ENCODE measurements at regions not wholly inside any gene's neighbourhood (a gene's known extent, or its start where the extent isn't known, plus 50 kb on each side); places are given as distances from the start of the nearest gene placed in this dataset.

DNA sequence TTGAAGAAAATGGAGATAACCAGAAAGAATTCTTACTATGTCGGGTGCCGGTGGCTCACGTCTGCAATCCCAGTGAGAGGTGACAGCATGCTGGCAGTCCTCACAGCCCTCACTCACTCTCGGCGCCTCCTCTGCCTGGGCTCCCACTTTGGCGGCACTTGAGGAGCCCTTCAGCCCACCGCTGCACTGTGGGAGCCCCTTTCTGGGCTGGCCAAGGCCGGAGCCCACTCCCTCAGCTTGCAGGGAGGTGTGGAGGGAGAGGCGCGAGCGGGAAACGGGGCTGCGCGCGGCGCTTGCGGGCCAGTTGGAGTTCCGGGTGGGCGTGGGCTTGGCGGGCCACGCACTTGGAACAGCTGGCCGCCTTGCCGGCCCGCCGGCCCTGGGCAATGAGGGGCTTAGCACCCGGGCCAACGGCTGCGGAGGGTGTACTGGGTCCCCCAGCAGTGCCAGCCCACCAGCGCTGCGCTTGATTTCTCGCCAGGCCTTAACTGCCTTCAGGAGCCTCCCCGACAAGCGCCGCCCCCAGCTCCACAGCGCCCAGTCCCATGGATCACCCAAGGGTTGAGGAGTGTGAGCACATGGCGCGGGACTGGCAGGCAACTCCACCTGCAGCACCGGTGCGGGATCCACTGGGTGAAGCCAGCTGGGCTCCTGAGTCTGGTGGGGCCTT, 1672.5 kb upstream of the B3GALT2 start (continued):
- TF ChIP-seq, protein P1, sequence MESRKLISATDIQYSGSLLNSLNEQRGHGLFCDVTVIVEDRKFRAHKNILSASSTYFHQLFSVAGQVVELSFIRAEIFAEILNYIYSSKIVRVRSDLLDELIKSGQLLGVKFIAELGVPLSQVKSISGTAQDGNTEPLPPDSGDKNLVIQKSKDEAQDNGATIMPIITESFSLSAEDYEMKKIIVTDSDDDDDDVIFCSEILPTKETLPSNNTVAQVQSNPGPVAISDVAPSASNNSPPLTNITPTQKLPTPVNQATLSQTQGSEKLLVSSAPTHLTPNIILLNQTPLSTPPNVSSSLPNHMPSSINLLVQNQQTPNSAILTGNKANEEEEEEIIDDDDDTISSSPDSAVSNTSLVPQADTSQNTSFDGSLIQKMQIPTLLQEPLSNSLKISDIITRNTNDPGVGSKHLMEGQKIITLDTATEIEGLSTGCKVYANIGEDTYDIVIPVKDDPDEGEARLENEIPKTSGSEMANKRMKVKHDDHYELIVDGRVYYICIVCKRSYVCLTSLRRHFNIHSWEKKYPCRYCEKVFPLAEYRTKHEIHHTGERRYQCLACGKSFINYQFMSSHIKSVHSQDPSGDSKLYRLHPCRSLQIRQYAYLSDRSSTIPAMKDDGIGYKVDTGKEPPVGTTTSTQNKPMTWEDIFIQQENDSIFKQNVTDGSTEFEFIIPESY (CRISPR knock-in tag; IDR thresholded peaks at IDR 0.05), result peak; percentile 71
- TF ChIP-seq HDAC2 (IDR thresholded peaks at IDR 0.05) (peak; percentile 28; the same call in 1 of the 2 replicates), RBBP5 (IDR thresholded peaks at IDR 0.05; ENCODE audit: borderline replicate concordance, insufficient read depth, low read length, poor library complexity, severe bottlenecking) (peak; percentile 84), NRF1 (conservative IDR thresholded peaks at IDR 0.05 in 1 of 2, IDR thresholded peaks at IDR 0.05 in 1 of 2) (peak; percentile 75 to 83), PHF20 (IDR thresholded peaks at IDR 0.05; ENCODE audit: partially characterized antibody) (peak; percentile 13), ZSCAN29 (IDR thresholded peaks at IDR 0.05) (0 out of 2 replicates have a peak, but pooled peaks have one; percentile 8), E2F3 (CRISPR knock-in tag; IDR thresholded peaks at IDR 0.05) (peak; percentile 93), SAFB (IDR thresholded peaks at IDR 0.05; ENCODE audit: borderline replicate concordance, low read depth, low read length) (peak; percentile 75), NONO (IDR thresholded peaks at IDR 0.05; ENCODE audit: low read depth in 2 of 2, low read length in 1 of 2) (peak in 1 of 2 experiments; percentile 63; a peak in 1 of 4 replicates), TEAD1 (CRISPR knock-in tag; IDR thresholded peaks at IDR 0.05) (peak in 1 of 2 experiments; percentile 76; a peak in 2 of 4 replicates), GABPA (tag; conservative IDR thresholded peaks at IDR 0.05; ENCODE audit: low read depth) (0 out of 2 replicates have a peak, but pooled peaks have one; percentile 21), HDAC1 (IDR thresholded peaks at IDR 0.05) (peak in 1 of 2 experiments; percentile 81; a peak in 2 of 4 replicates), SAP30 (IDR thresholded peaks at IDR 0.05; ENCODE audit: borderline replicate concordance, insufficient read depth, low read depth, low read length, poor library complexity, severe bottlenecking) (peak; percentile 56), CCNT2 (IDR thresholded peaks at IDR 0.05; ENCODE audit: borderline replicate concordance, extremely low read depth, insufficient read length, low read depth, low read length) (peak; percentile 29), TARDBP (IDR thresholded peaks at IDR 0.05) (0 out of 2 replicates have a peak, but pooled peaks have one; percentile 20)
- TF ChIP-seq, protein P2, sequence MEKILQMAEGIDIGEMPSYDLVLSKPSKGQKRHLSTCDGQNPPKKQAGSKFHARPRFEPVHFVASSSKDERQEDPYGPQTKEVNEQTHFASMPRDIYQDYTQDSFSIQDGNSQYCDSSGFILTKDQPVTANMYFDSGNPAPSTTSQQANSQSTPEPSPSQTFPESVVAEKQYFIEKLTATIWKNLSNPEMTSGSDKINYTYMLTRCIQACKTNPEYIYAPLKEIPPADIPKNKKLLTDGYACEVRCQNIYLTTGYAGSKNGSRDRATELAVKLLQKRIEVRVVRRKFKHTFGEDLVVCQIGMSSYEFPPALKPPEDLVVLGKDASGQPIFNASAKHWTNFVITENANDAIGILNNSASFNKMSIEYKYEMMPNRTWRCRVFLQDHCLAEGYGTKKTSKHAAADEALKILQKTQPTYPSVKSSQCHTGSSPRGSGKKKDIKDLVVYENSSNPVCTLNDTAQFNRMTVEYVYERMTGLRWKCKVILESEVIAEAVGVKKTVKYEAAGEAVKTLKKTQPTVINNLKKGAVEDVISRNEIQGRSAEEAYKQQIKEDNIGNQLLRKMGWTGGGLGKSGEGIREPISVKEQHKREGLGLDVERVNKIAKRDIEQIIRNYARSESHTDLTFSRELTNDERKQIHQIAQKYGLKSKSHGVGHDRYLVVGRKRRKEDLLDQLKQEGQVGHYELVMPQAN (IDR thresholded peaks at IDR 0.05; ENCODE audit: borderline replicate concordance), result peak; percentile 86; the same call in 1 of the 2 replicates
- TF ChIP-seq, protein P3, sequence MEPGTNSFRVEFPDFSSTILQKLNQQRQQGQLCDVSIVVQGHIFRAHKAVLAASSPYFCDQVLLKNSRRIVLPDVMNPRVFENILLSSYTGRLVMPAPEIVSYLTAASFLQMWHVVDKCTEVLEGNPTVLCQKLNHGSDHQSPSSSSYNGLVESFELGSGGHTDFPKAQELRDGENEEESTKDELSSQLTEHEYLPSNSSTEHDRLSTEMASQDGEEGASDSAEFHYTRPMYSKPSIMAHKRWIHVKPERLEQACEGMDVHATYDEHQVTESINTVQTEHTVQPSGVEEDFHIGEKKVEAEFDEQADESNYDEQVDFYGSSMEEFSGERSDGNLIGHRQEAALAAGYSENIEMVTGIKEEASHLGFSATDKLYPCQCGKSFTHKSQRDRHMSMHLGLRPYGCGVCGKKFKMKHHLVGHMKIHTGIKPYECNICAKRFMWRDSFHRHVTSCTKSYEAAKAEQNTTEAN (CRISPR knock-in tag; IDR thresholded peaks at IDR 0.05), result peak; percentile 32; the same call in 1 of the 2 replicates
- TF ChIP-seq, protein P4, sequence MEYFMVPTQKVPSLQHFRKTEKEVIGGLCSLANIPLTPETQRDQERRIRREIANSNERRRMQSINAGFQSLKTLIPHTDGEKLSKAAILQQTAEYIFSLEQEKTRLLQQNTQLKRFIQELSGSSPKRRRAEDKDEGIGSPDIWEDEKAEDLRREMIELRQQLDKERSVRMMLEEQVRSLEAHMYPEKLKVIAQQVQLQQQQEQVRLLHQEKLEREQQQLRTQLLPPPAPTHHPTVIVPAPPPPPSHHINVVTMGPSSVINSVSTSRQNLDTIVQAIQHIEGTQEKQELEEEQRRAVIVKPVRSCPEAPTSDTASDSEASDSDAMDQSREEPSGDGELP (CRISPR knock-in tag; IDR thresholded peaks at IDR 0.05; ENCODE audit: borderline replicate concordance), result peak; percentile 98
- TF ChIP-seq, protein P5, sequence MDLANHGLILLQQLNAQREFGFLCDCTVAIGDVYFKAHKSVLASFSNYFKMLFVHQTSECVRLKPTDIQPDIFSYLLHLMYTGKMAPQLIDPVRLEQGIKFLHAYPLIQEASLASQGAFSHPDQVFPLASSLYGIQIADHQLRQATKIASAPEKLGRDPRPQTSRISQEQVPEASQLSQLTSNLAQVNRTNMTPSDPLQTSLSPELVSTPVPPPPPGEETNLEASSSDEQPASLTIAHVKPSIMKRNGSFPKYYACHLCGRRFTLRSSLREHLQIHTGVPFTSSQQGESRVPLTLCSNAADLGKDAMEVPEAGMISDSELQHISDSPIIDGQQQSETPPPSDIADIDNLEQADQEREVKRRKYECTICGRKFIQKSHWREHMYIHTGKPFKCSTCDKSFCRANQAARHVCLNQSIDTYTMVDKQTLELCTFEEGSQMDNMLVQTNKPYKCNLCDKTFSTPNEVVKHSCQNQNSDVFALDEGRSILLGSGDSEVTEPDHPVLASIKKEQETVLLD (IDR thresholded peaks at IDR 0.05), result 0 out of 2 replicates have a peak, but pooled peaks have one; percentile 41

Data from K562 (cell line).